Epithelial cell of esophagus (primary cell): ENCODE measurements at regions not wholly inside any gene's neighbourhood (a gene's known extent, or its start where the extent isn't known, plus 50 kb on each side); places are given as distances from the start of the nearest gene placed in this dataset.

Experiments
- DNase-seq: peaks from one replicate; pipeline ENCODE4 v3.0.0; 2010; ENCODE audit warnings: low read depth
- H3K4me3 ChIP-seq: 2 replicates; pipeline ENCODE4 v1.5.1; 2011; ENCODE audit warnings: mild to moderate bottlenecking, low read length, control low read depth
- CTCF ChIP-seq: IDR thresholded peaks from 2 replicates; pipeline ENCODE4 v1.5.1; 2011; ENCODE audit warnings: low read depth, mild to moderate bottlenecking, low read length, control low read depth, inconsistent platforms; ENCODE audit not compliant: insufficient read depth; ENCODE audit errors: missing control alignments

GRCh38 chr14:65267856-65268255 lies 144.7 kb upstream of the FUT8 start:
- no peak overlapping the region for H3K4me3 ChIP-seq
- no peak for DNase-seq
- TF ChIP-seq CTCF: no peak

GRCh38 chr14:65268594-65268993 lies 143.9 kb upstream of the FUT8 start:
- DNase-seq: no peak
- TF ChIP-seq CTCF: no peak
- H3K4me3 ChIP-seq: no peak overlapping the region

GRCh38 chr14:65269732-65270131 lies 142.8 kb upstream of the FUT8 start:
- TF ChIP-seq CTCF: no peak
- no peak for DNase-seq
- no peak overlapping the region for H3K4me3 ChIP-seq

- peak; percentile 83 for DNase-seq
- no peak overlapping the region for H3K4me3 ChIP-seq
- TF ChIP-seq CTCF: no peak
Measured at GRCh38 chr14:65277027-65277426, 135.5 kb upstream of the FUT8 start.

GRCh38 chr14:65277580-65278270 lies 134.8 kb upstream of the FUT8 start:
- no peak for TF ChIP-seq CTCF
- no peak for DNase-seq
- H3K4me3 ChIP-seq: no peak overlapping the region

GRCh38 chr14:65278589-65278988 lies 133.9 kb upstream of the FUT8 start:
- H3K4me3 ChIP-seq: no peak overlapping the region
- no peak for TF ChIP-seq CTCF
- DNase-seq: no peak

GRCh38 chr14:65279510-65279909 lies 133.0 kb upstream of the FUT8 start:
- DNase-seq: no peak
- H3K4me3 ChIP-seq: no peak overlapping the region
- TF ChIP-seq CTCF: no peak
